Activated T-cell treated with anti-CD3 and anti-CD28 coated beads, Interleukin-2, amount 50 U/mL, for 48 hours (primary cell): ENCODE measurements at regions not wholly inside any gene's neighbourhood (a gene's known extent, or its start where the extent isn't known, plus 50 kb on each side); places are given as distances from the start of the nearest gene placed in this dataset.
"Not testable (repeated sequence)": the region's sequence is repeated elsewhere in the genome, so short reads cannot be mapped to it uniquely, and the experiment has no call there.

Experiments
- DNase-seq, 2 experiments: peaks; one replicate each; pipeline ENCODE4 v3.0.0-alpha.2; 2020

DNA sequence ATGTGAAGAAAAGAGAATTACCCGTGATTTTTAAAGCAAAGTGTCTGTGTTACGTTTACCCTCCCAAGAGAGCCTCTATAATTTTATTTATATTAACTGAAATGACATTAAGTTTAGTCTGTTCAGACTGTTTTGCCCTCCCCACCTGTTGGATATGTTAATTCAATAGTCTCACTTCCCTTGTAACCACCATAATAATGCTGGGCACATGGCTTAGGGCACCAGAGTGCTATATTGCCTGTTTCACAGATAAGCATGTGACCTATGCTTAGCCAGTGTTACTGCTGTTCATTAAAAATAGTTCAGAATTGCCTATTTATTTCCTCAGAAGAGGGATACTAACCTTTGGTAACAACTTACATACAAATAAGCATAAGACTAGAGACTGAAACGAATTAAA is 446.2 kb downstream of the FAT4 start:
- no peak for DNase-seq

DNA sequence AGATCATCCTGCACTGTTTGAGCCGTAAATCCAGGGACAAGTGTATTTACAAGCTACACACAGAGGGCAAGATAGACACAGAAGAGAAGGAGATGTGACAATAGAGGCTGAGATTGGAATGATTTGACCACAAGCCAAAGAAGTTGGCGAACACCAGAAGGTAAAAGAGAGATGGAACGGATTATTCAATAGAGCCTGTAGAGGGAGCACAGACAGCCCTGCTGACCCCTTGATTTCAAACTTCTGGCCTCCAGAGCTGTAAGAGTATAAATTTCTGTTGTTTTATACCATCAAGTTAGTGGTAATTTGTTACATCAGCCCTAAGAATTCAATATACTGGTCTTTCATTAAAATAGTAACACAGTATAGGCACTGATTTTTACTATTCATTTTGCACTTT is 447.8 kb downstream of the FAT4 start:
- DNase-seq = no peak

DNA sequence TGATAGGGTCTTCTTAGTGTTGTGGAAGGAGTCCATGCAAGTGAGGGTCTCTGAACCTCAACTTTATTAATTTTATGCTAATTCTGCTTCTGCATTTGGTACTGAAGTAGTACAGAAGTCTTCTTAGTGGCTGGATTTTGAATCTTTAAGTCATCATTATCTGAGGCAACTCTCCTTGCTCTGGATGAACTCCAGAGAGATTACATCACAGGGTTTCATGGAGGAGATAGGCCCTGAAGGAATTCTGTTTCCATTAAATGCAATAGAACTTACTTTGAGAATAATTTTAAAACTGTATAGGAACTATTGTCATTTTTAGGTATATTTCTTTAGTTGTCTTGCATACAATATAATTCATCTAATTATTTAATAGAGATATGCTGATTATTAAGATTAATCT is 451.2 kb downstream of the FAT4 start:
- DNase-seq = no peak

- DNase-seq = no peak
Measured at GRCh38 chr4:125770814-125771398, 456.2 kb downstream of the FAT4 start.

GRCh38 chr4:125772680-125773079 is 457.9 kb downstream of the FAT4 start:
- DNase-seq = no peak

DNA sequence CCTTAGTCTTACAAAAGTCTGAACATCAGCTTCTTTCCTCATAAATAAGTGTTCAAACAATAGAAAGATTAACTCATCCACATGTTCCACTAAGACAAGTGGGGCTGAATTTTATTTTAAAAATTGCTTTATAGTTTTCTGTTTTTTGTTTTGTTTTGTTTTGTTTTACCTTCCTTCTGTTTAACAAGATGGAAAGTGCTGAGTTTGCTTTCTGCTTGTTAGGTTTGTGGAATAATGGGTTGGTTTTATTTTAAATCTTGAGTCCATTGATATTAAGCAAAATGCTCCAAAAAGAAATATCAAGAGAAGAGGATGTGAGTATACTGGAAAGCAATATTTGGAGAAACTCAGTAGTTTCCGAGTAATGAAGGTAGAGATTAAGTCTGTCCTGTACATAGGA is 458.7 kb downstream of the FAT4 start:
- no peak for DNase-seq

DNA sequence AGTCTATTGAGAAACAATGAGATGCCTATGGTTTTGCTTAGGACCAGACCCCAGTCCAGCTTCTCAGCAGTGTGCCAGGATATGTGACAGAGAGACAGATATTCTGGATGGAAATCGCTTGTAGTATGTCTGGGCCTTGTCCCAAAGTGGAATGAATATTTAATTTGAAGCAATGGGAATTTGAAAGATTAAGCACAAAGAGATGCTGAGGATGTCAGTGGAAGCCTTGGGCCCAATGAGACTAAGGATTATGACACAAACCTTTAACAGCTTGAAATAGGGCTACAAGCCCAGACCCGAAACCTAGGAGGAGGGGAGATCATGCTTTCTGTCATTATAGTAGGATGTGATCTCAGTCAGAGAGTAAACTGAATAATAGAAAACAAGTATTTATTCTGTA is 459.2 kb downstream of the FAT4 start:
- DNase-seq = no peak

DNA sequence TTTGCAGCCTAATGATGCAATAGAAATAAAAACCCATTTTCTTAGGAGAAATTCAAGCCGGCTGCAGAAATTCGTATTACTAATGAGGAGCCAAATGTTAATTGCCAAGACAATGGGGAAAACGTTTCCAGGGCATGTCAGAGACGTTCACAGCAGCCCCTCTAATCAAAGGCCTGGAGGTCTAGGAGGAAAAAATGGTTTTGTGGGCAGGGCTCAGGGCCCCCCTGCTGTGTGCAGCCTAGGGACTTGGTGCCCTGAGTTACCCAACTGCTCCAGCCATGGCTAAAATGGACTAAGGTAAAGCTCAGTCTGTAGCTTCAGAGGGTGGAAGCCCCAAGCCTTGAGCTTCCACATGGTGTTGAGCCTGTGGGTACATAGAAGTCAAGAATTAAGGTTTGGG is 461.4 kb downstream of the FAT4 start:
- no peak for DNase-seq

GRCh38 chr4:125780164-125780563 is 465.4 kb downstream of the FAT4 start:
- DNase-seq = no peak

DNA sequence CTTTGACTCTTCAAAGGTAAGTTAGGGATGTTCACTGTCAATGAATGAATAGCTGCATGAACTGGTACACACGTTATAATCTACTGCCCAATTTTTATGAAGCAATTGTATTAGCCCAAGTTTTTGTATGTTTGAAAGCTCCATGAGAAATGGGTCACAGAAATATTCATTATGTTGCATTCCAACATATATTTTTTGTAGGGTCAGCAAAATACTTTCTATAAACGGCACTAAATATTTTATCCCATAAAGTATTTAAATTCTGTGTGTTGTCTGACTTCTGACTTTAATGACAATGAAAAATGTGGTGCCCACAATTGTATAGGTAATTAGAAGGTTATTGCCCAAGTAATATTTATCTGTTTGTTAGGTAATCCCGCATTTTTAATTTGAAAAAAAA is 466.0 kb downstream of the FAT4 start:
- no peak for DNase-seq

- DNase-seq = no peak
Measured at GRCh38 chr4:125781651-125782050, 466.9 kb downstream of the FAT4 start.

- DNase-seq = no peak
Measured at GRCh38 chr4:125784741-125785140, 470.0 kb downstream of the FAT4 start.

DNA sequence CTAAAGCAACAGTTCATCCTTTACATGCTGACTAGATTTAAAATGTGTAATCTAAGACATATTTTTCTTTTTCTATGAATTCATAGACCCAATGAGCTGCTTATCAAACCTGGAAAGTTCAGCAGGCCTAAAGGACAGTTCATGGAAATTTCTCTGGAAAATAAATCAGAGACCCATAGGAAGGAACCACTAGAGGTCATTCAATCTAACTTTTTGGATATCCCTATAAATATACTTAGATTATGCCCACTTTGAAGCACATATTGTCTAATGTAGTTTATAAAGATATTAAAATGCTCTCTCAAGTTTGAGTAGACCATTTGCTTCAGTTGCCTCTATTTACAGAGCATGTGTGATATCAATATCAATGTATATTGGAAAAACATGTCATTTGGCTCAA is 473.0 kb downstream of the FAT4 start:
- no peak for DNase-seq

GRCh38 chr4:125789023-125789422 is 474.3 kb downstream of the FAT4 start:
- no peak for DNase-seq

- DNase-seq = no peak
Measured at GRCh38 chr4:125791896-125792295, 477.1 kb downstream of the FAT4 start.

- DNase-seq = no peak
Measured at GRCh38 chr4:125794989-125795388, 480.2 kb downstream of the FAT4 start.

DNA sequence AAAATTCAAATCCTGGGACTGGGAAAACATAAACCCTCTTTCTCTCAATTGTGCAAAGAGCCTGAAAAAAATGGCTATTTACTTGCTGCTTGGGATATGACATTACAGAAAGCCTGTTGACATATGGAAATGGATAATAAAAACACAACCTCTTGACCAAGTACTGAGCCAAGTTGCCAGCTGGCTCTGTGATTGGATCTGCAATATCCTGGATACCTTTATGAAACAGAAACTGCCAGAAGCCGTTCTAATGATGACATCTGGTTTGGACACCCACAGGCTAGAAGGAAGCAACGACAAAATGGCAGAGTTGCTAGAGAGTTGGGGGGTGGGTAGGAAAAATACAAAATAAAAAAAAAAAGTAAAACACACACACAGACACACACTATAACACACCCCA is 481.4 kb downstream of the FAT4 start:
- DNase-seq = no peak

DNA sequence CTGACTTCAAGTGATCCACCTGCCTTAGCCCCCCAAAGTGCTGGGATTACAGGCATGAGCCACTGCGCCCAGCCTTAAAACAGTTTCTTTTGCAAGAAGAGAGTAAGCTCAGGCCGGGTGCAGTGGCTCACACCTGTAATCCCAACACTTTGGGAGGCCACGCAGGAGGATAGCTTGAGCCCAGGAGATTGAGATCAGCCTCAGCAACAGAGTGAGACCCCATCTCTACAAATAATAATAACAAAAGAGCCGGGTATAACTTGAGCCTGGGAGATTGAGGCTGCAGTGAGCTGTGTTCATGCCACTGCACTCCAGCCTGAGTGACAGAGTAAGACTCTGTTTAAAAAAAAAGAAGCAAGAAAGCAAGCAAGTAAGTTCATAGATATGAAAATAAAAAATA is 482.9 kb downstream of the FAT4 start:
- not testable (repeated sequence) for DNase-seq

- DNase-seq = no peak
Measured at GRCh38 chr4:125801373-125801772, 486.6 kb downstream of the FAT4 start.

GRCh38 chr4:125801924-125802323 is 487.2 kb downstream of the FAT4 start:
- no peak for DNase-seq

DNA sequence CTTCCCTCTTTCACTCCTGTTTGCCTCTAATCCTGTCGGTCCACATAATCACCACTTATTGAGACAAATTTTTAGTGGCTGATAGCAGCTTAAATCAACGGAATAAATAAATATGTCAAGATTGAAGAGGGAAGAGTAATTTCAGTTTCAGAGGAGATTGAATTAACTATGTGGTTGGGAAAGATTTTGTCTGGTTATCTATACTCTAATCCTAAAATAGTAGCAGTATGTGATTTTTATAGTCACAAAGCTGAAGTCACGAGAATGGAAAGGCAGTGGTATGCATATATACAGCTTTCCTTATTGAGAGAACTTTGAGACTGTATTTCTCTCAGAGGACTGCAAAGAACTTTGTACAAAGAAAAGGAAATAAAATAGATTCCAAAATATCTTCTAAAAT is 493.3 kb downstream of the FAT4 start:
- no peak for DNase-seq

DNA sequence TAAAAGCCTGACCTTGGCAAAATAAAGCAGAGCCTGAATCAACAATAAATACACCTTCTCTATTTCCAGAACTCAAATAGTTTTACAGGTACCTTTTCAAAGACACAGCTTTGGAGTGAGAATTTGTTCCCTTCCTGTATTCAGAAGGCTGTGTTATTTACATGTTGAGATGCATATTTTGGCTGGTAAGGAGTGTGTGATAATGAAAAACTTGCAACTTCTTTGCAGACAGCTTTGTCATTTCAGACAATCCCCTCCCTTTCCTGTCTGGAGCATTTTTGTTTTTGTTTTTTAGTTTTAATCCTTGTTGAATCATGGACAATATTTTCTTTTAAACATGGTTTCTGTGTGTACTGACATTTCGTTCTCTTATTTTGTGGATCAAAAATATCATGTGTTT is 493.8 kb downstream of the FAT4 start:
- no peak for DNase-seq

DNA sequence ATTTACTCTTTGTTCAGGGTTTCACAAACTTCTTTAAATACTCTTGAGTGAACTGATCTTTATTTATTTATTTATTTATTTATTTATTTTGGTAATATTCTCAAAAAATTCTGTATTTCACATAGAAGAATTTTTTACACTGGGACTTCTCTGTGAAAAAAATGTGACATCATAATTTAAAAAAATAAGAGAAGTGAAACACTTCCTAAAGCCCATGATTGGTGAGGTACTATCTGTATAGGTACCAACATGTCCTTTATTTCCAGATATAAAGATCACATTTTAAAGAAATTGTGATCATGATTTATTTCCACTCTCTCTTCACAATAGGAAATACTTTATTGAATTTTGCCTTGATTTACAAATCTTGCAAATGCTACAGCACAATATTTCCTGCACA is 497.1 kb downstream of the FAT4 start:
- DNase-seq = no peak

DNA sequence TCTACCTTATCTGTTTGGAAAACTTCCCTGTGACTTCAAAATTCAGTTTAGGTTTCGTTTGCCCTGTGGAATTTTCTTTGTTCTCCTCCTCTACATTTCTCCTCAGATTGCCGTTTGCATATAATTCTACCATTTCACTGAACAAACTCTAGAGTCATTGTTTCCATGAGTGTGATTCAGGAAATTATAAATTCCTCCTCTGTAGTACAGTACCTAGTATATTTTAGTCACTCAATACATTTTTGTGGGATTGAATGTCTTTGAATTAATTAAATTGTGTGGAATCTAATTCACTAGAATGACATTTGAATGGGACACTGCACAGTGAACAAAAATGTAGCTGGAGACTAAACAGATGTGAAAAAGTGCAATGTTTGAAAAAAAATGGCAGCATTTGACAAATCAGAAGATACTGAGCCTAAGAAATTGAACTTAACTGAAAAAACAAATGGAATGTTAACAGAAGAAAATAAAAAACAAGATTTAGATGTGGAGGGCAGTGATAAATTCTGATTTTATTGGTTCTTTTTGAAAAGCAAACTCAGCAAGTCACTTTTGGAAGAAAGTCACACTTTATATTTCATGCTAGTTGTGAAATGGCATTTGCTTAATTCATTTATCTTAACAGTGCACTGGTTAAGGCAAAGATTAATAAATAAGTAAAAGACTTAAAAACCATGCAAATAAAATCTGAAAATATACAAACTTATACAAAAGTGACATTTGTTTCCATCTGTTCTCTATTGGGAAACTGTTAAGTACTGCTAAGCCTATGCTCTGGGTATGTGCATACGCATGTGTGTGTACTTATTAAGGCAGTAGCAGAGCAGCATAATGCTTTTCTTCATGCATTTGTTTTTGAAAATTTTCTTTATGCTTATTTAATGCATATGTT is 512.3 kb downstream of the FAT4 start:
- DNase-seq = no peak

DNA sequence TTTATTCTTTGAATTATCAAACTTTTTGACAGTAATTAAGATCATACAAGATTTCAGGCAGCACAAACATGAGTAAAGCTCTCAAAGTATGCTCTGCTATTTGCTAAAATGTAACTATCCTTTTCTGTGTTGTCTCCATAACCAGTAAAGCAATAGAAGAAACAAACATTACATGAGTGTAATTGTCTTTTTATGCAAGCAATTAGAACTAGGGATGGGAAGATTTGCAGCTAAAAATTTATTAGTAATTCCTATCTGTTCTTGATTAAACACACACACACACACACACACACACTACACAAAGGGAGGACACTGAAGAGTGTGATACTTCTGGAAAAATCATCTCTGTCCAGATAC is 512.9 kb downstream of the FAT4 start:
- DNase-seq = no peak
